ENCODE measurements at regions not wholly inside any gene's neighbourhood (a gene's known extent, or its start where the extent isn't known, plus 50 kb on each side); places are given as distances from the start of the nearest gene placed in this dataset.

GRCh38 chr16:11424118-11424460 lies 78.8 kb downstream of the RMI2 start:
- TF ChIP-seq, protein P1, sequence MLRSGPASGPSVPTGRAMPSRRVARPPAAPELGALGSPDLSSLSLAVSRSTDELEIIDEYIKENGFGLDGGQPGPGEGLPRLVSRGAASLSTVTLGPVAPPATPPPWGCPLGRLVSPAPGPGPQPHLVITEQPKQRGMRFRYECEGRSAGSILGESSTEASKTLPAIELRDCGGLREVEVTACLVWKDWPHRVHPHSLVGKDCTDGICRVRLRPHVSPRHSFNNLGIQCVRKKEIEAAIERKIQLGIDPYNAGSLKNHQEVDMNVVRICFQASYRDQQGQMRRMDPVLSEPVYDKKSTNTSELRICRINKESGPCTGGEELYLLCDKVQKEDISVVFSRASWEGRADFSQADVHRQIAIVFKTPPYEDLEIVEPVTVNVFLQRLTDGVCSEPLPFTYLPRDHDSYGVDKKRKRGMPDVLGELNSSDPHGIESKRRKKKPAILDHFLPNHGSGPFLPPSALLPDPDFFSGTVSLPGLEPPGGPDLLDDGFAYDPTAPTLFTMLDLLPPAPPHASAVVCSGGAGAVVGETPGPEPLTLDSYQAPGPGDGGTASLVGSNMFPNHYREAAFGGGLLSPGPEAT (IDR thresholded peaks at IDR 0.05; ENCODE audit: low read depth) = no peak
- no peak for TF ChIP-seq RELA (IDR thresholded peaks at IDR 0.05; ENCODE audit: borderline replicate concordance, partially characterized antibody)
- TF ChIP-seq CREM (IDR thresholded peaks at IDR 0.05; ENCODE audit: low read depth) = no peak
- no peak for TF ChIP-seq EP300 (IDR thresholded peaks at IDR 0.05; ENCODE audit: borderline replicate concordance in 1 of 2, control insufficient read depth in 1 of 2, low read depth in 2 of 2, low read length in 2 of 2)
- TF ChIP-seq, protein P2, sequence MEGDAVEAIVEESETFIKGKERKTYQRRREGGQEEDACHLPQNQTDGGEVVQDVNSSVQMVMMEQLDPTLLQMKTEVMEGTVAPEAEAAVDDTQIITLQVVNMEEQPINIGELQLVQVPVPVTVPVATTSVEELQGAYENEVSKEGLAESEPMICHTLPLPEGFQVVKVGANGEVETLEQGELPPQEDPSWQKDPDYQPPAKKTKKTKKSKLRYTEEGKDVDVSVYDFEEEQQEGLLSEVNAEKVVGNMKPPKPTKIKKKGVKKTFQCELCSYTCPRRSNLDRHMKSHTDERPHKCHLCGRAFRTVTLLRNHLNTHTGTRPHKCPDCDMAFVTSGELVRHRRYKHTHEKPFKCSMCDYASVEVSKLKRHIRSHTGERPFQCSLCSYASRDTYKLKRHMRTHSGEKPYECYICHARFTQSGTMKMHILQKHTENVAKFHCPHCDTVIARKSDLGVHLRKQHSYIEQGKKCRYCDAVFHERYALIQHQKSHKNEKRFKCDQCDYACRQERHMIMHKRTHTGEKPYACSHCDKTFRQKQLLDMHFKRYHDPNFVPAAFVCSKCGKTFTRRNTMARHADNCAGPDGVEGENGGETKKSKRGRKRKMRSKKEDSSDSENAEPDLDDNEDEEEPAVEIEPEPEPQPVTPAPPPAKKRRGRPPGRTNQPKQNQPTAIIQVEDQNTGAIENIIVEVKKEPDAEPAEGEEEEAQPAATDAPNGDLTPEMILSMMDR (IDR thresholded peaks at IDR 0.05 in 2 of 3, conservative IDR thresholded peaks at IDR 0.05 in 1 of 3; ENCODE audit: control insufficient read depth in 2 of 3, extremely low read depth in 1 of 3, insufficient read depth in 1 of 3, low read depth in 3 of 3, low read length in 3 of 3) = no peak

Measured in GM12878 (cell line).